ENCODE measurements at regions not wholly inside any gene's neighbourhood (a gene's known extent, or its start where the extent isn't known, plus 50 kb on each side); places are given as distances from the start of the nearest gene placed in this dataset.

DNA sequence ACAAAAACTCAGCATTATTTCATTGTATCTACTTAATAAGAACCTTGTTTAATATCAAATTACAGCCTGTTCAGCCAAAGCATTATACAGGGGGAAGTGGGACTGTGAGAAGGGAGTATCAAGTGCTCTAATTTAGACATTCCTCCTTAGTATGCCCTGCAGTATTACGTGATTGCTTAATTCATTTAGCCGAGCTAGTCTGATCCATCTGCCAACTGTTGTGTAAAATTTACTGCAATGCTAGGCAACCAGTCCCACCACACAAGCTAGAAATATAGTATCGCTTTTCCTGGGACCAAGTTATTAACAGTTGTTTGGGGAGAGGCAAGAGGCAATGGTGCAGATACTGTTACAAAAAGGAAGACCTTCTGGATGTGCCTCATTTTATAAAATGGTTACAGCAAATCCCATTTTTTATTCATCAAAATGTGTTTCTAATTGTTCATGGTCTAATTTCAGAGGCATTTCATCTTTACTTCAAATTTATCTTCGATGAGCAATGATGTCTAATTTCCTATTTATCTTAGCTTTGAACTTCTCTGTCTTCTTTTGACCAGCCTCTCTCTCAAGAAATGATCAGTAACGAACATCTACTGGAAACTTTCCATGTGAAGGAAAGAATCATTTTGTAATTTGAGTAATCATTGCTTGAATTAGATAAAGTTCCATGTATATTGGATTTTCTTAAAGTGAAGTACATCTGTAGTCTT, 283.3 kb downstream of the DUSP10 start:
- no peak for FAIRE-seq
- H3K27me3 ChIP-seq: no peaks in the 10 kb centered on the region
- peak in 2 of 4 donors; percentile 37 to 51 for ATAC-seq
- H3K4me1 ChIP-seq: no peaks in the 10 kb centered on the region
- no peak overlapping the region for H3K27ac ChIP-seq
- DNase-seq: no peak
- H3K4me3 ChIP-seq: no peak overlapping the region
- H3K9me3 ChIP-seq: no peaks in the 10 kb centered on the region
- intact Hi-C loops (cut with DNase I): no loop called here
- no peaks in the 10 kb centered on the region for H3K36me3 ChIP-seq
- WGBS, 2 donors: 54 to 60% methylated on average over 5 of the region's 5 CpGs
- TF ChIP-seq, protein P1, sequence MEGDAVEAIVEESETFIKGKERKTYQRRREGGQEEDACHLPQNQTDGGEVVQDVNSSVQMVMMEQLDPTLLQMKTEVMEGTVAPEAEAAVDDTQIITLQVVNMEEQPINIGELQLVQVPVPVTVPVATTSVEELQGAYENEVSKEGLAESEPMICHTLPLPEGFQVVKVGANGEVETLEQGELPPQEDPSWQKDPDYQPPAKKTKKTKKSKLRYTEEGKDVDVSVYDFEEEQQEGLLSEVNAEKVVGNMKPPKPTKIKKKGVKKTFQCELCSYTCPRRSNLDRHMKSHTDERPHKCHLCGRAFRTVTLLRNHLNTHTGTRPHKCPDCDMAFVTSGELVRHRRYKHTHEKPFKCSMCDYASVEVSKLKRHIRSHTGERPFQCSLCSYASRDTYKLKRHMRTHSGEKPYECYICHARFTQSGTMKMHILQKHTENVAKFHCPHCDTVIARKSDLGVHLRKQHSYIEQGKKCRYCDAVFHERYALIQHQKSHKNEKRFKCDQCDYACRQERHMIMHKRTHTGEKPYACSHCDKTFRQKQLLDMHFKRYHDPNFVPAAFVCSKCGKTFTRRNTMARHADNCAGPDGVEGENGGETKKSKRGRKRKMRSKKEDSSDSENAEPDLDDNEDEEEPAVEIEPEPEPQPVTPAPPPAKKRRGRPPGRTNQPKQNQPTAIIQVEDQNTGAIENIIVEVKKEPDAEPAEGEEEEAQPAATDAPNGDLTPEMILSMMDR (IDR thresholded peaks at IDR 0.05): no peak

DNA sequence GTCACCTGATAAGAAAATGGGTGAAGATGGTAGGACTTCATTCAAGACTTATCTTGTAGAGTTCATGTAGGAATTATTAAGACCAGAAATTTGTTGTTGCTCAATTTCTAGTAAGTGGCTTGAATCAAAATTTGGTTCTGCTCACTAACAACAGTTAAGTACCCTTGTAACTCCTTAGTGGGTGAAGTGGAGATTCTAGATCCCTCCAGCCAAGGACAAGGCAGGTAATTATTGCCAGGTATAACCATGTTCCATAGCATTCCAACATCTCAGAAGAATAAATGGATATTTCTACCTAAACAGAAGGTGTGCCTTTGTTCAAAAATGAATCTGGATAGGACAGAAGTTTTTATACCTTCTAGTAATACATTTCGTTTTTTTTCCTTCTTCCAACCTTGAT, 282.3 kb downstream of the DUSP10 start:
- no peak for ATAC-seq
- no peaks in the 10 kb centered on the region for H3K9me3 ChIP-seq
- 20 to 24% methylated on average over 1 of the region's 1 CpG for WGBS, 2 donors
- TF ChIP-seq, protein P1 (IDR thresholded peaks at IDR 0.05): no peak
- no peak for FAIRE-seq
- H3K36me3 ChIP-seq: no peaks in the 10 kb centered on the region
- intact Hi-C loops (cut with DNase I): no loop called here
- no peak overlapping the region for H3K27ac ChIP-seq
- H3K4me3 ChIP-seq: no peak overlapping the region
- no peaks in the 10 kb centered on the region for H3K27me3 ChIP-seq
- no peak for DNase-seq
- no peaks in the 10 kb centered on the region for H3K4me1 ChIP-seq

DNA sequence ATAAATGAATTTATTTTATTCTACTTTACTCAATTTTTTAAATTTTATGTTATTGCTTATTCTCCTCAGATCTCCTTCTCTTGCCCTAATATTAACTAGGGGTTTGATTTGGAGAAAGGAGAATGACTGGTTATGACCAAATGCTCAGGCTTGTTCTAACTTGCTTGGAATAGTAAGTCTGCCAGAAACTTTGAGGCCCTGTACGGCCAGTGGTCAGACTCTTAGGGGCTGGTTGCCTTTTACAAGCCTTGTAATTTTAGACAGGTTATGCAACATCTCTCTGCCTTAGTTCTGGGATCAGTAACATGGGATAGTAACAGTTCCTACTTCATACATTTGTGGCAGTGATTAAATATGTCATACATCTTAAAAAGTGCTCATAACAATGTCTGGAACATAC, 279.5 kb downstream of the DUSP10 start:
- H3K36me3 ChIP-seq: no peaks in the 10 kb centered on the region
- FAIRE-seq (no peak), ATAC-seq (no peak), DNase-seq (no peak)
- TF ChIP-seq, protein P1 (IDR thresholded peaks at IDR 0.05): no peak
- H3K27ac ChIP-seq: no peak overlapping the region
- H3K9me3 ChIP-seq: no peaks in the 10 kb centered on the region
- intact Hi-C loops (cut with DNase I): no loop called here
- no peaks in the 10 kb centered on the region for H3K27me3 ChIP-seq
- no peaks in the 10 kb centered on the region for H3K4me1 ChIP-seq
- WGBS, 2 donors: 61 to 69% methylated on average over 1 of the region's 1 CpG
- no peak overlapping the region for H3K4me3 ChIP-seq

DNA sequence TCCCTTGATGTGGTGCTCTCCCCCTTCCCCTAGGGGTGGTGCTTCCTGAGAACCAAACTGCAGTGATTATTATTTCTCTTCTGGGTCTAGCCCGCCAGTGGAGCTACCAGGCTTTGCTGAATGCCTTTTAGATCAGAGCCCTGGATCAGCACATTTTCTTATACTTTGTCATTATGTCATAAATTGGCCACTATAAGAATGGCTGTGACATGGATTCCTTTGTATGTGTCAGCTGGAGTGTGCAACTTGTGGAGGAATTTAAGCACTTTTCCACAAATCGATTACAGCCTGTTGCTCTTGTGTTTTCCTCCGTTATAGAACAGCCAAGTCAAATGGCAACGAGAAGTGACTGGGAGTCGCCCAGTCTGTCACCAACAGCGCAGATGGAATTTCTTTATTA, 273.3 kb downstream of the DUSP10 start:
- intact Hi-C loops (cut with DNase I): no loop called here
- no peak for ATAC-seq
- no peaks in the 10 kb centered on the region for H3K27me3 ChIP-seq

DNA sequence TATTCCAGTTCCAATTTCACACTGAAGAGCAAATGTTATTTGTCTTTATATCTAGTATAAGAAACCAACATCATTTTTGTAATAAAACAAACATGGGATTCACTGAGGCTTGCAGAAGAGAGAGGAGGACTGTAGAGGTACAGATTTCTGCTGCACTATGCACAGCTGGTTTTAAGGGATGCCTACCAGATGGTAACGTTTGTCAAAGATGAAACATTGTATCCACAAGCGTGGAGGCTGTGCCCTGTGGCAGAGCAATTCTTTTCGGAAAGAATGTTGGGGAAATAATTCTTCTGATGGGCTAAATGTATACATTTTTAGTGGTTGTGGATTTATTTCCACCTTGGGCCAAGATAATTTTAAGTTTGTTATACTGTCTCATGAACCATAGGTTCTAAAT, 272.4 kb downstream of the DUSP10 start:
- Histone ChIP-seq H3K36me3 (no peaks in the 10 kb centered on the region), H3K27me3 (no peaks in the 10 kb centered on the region), H3K4me1 (no peaks in the 10 kb centered on the region), H3K4me3 (no peak overlapping the region), H3K27ac (no peak overlapping the region), H3K9me3 (no peaks in the 10 kb centered on the region)
- 51 to 64% methylated on average over 3 of the region's 3 CpGs for WGBS, 2 donors
- DNase-seq (no peak), FAIRE-seq (no peak), ATAC-seq (no peak)
- intact Hi-C loops (cut with DNase I): no loop called here
- TF ChIP-seq, protein P1 (IDR thresholded peaks at IDR 0.05): no peak

More for the DNA sequence above, 273.3 kb downstream of the DUSP10 start:
- Histone ChIP-seq H3K4me1 (no peaks in the 10 kb centered on the region), H3K9me3 (no peaks in the 10 kb centered on the region), H3K36me3 (no peaks in the 10 kb centered on the region), H3K27ac (no peak overlapping the region), H3K4me3 (no peak overlapping the region)
- DNase-seq (no peak), FAIRE-seq (no peak)
- 67 to 83% methylated on average over 6 of the region's 6 CpGs for WGBS, 2 donors
- TF ChIP-seq, protein P1 (IDR thresholded peaks at IDR 0.05): no peak
